GM23248 (cell line): ENCODE measurements at regions not wholly inside any gene's neighbourhood (a gene's known extent, or its start where the extent isn't known, plus 50 kb on each side); places are given as distances from the start of the nearest gene placed in this dataset.

Source experiments
- EZH2 ChIP-seq: fragments of 200-600 bp; sonication (generic); IDR thresholded peaks from 2 replicates; pipeline ENCODE4 v1.6.1; 2018; ENCODE audit warnings: antibody characterized with exemption, mild to moderate bottlenecking; ENCODE audit not compliant: insufficient read depth, poor library complexity, severe bottlenecking
- EZH2phosphoT487 ChIP-seq: fragments of 200-600 bp; sonication (generic); IDR thresholded peaks from 2 replicates; pipeline ENCODE4 v1.6.1; 2018; ENCODE audit warnings: antibody characterized with exemption, moderate library complexity, mild to moderate bottlenecking, low read depth; ENCODE audit not compliant: insufficient read depth

DNA sequence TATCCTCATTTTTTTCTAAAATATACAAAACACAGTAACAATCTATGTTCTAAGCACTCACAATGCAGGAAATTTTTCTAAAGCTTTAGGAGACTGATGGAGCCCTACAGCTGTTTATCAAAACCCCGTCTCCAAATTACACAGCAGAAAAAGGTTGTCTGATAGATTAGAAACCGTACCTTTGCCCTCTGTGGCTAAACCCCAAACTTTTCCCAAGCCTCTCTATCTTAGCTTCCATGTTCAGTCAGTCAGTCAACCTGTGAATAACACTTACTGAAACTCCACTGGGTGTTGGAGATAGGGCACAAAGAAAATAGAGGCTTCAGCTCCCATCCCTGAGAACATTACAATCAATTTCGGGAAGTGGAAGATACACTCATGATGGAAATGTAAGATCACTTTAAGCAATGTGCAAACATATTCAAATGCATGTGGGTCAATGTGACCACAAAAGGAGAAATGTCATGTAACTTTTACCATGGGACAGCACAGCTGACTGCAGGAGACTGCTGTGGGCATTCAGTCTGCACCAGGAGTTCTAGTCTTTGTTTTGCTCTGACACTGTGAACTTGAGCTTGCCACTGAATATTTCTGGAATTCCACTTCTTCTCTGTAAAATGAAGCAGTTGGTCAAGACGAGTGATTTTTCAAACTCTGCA is 279.5 kb upstream of the PIK3R1 start:
- TF ChIP-seq EZH2 = no peak
- no peak for TF ChIP-seq EZH2phosphoT487
